Endodermal cell (in vitro differentiated cells): ENCODE measurements at regions not wholly inside any gene's neighbourhood (a gene's known extent, or its start where the extent isn't known, plus 50 kb on each side); places are given as distances from the start of the nearest gene placed in this dataset.

Experiments used
- DNase-seq: peaks from one replicate; pipeline ENCODE4 v3.0.0-alpha.2; 2017
- H3K27ac ChIP-seq: 2 replicates; pipeline ENCODE4 v1.5.1; 2013; ENCODE audit warnings: mild to moderate bottlenecking, low read depth, low read length, moderate library complexity
- H3K27me3 ChIP-seq: 2 replicates; pipeline ENCODE4 v1.6.1; 2013; ENCODE audit warnings: mild to moderate bottlenecking, low read length, moderate library complexity; ENCODE audit not compliant: insufficient read depth, control insufficient read depth, poor library complexity, severe bottlenecking
- H3K36me3 ChIP-seq: 2 replicates; pipeline ENCODE4 v1.7.0; 2013; ENCODE audit warnings: mild to moderate bottlenecking, low read length, moderate library complexity; ENCODE audit not compliant: control insufficient read depth, insufficient read depth
- H3K4me1 ChIP-seq: one replicate; pipeline ENCODE4 v1.7.0; 2013; ENCODE audit warnings: low read length; ENCODE audit not compliant: control insufficient read depth, insufficient read depth
- H3K4me3 ChIP-seq: 2 replicates; pipeline ENCODE4 v1.5.1; 2013; ENCODE audit warnings: mild to moderate bottlenecking, low read length, moderate library complexity
- H3K9ac ChIP-seq: 2 replicates; pipeline ENCODE4 v1.6.1; 2013; ENCODE audit warnings: mild to moderate bottlenecking, low read length, moderate library complexity; ENCODE audit not compliant: poor library complexity, severe bottlenecking; ENCODE audit errors: extremely low read depth
- H3K9me3 ChIP-seq: 2 replicates; pipeline ENCODE4 v1.6.1; 2013; ENCODE audit warnings: mild to moderate bottlenecking, low read length, moderate library complexity; ENCODE audit not compliant: control insufficient read depth
- H3K27ac Mint-ChIP-seq: 2 replicates; pipeline ENCODE4 v1.8.0; 2020; ENCODE audit warnings: mixed read lengths
- H3K27me3 Mint-ChIP-seq: 2 replicates; pipeline ENCODE4 v1.8.0; 2021; ENCODE audit warnings: mild to moderate bottlenecking, mixed read lengths; ENCODE audit not compliant: insufficient read depth
- H3K36me3 Mint-ChIP-seq: 2 replicates; pipeline ENCODE4 v1.8.0; 2020; ENCODE audit warnings: low read depth, mixed read lengths
- H3K4me1 Mint-ChIP-seq: 2 replicates; pipeline ENCODE4 v1.8.0; 2020; ENCODE audit warnings: mixed read lengths
- H3K4me3 Mint-ChIP-seq: 2 replicates; pipeline ENCODE4 v1.8.0; 2020; ENCODE audit warnings: mild to moderate bottlenecking, moderate library complexity, mixed read lengths
- H3K9me3 Mint-ChIP-seq: 2 replicates; pipeline ENCODE4 v1.8.0; 2020; ENCODE audit warnings: mild to moderate bottlenecking, mixed read lengths
- CTCF ChIP-seq: fragments of 200-600 bp; sonication (generic); conservative IDR thresholded peaks from 2 replicates; pipeline ENCODE4 v1.5.0; 2021; ENCODE audit warnings: antibody characterized with exemption, mild to moderate bottlenecking
- WGBS, 2 experiments: methylation state at CpG; one replicate each; pipeline versions ENCODE4 v1.1.5 to v1.1.7; 2013; ENCODE audit warnings: missing lambda C conversion rate in 2 of 2, mixed read lengths in 1 of 2; ENCODE audit not compliant: insufficient coverage in 1 of 2, insufficient read length in 1 of 2; 5-methylcytosine and 5-hydroxymethylcytosine counted together

- peaks cover 2% of the 10 kb centered on the region for H3K4me1 Mint-ChIP-seq
- H3K4me3 ChIP-seq = no peak overlapping the region
- DNase-seq = no peak
- H3K27me3 Mint-ChIP-seq = no peaks in the 10 kb centered on the region
- WGBS, 2 experiments = 95 to 100% methylated on average over 2 to 4 of the region's 4 CpGs
- no peaks in the 10 kb centered on the region for H3K9me3 ChIP-seq
- peaks cover 4% of the 10 kb centered on the region for H3K4me1 ChIP-seq
- H3K36me3 Mint-ChIP-seq = no peaks in the 10 kb centered on the region
- no peak overlapping the region for H3K4me3 Mint-ChIP-seq
- no peak overlapping the region for H3K27ac ChIP-seq
- no peak for TF ChIP-seq CTCF
- no peak overlapping the region for H3K27ac Mint-ChIP-seq
- H3K27me3 ChIP-seq = no peaks in the 10 kb centered on the region
- no peak overlapping the region for H3K9ac ChIP-seq
- H3K9me3 Mint-ChIP-seq = no peaks in the 10 kb centered on the region
- H3K36me3 ChIP-seq = no peaks in the 10 kb centered on the region
Observed at GRCh38 chr1:182255494-182255893, 136.1 kb downstream of the GLUL start.

GRCh38 chr1:182253319-182253860 lies 138.2 kb downstream of the GLUL start:
- peaks cover 4% of the 10 kb centered on the region for H3K4me1 ChIP-seq
- Mint-ChIP-seq H3K4me3 (no peak overlapping the region), H3K9me3 (no peaks in the 10 kb centered on the region), H3K27me3 (no peaks in the 10 kb centered on the region), H3K27ac (no peak overlapping the region), H3K36me3 (no peaks in the 10 kb centered on the region), H3K4me1 (peaks cover 8% of the 10 kb centered on the region)
- H3K9ac ChIP-seq = no peak overlapping the region
- no peak for DNase-seq
- H3K9me3 ChIP-seq = no peaks in the 10 kb centered on the region
- no peaks in the 10 kb centered on the region for H3K27me3 ChIP-seq
- TF ChIP-seq CTCF = no peak
- H3K27ac ChIP-seq = no peak overlapping the region
- H3K36me3 ChIP-seq = no peaks in the 10 kb centered on the region
- H3K4me3 ChIP-seq = no peak overlapping the region
- WGBS, 2 experiments = 91 to 95% methylated on average over 6 to 7 of the region's 7 CpGs

GRCh38 chr1:182251561-182251960 lies 140.0 kb downstream of the GLUL start:
- Mint-ChIP-seq H3K4me1 (peaks cover 6% of the 10 kb centered on the region), H3K27me3 (no peaks in the 10 kb centered on the region), H3K9me3 (no peaks in the 10 kb centered on the region), H3K36me3 (no peaks in the 10 kb centered on the region), H3K4me3 (no peak overlapping the region), H3K27ac (no peak overlapping the region)
- no peak for DNase-seq
- Histone ChIP-seq H3K4me3 (no peak overlapping the region), H3K36me3 (no peaks in the 10 kb centered on the region), H3K27me3 (no peaks in the 10 kb centered on the region), H3K9ac (no peak overlapping the region), H3K9me3 (no peaks in the 10 kb centered on the region), H3K4me1 (no peaks in the 10 kb centered on the region), H3K27ac (no peak overlapping the region)
- 88 to 92% methylated on average over 1 of the region's 1 CpG for WGBS, 2 experiments
- TF ChIP-seq CTCF = no peak
